ENCODE measurements at regions not wholly inside any gene's neighbourhood (a gene's known extent, or its start where the extent isn't known, plus 50 kb on each side); places are given as distances from the start of the nearest gene placed in this dataset.

DNA sequence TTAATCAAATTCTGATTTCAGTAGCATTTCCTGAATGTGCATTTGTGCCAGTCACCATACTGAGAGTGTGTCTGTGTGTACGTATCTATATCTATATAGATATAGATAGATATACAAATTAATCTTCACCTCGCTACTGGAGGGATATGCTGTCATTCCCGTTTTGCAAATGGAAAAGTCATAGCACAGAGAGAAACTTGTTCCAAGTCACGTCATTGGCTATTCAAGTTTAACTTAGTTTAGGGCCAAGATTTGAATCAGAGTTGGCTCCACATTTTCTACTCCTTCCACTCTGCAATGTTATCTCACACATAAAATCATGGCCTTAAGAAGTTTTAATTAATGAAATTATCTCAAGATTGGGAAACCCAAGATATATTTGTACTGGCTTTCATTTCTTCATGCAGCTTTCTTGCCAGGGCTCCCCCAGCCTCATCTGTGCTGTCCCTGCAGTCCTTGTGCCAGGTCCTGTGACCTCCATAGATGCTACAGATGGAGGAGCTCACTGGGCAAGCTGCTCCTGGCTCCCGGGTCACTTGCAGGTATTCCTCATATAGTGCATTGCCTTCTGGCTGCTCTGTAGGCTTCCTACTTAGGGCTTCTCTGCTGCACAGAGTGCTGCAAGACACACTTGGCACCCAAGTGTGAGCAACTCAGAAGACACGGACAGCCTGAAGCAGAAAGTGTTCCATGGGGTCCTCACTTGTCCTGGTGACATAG lies 245.8 kb downstream of the KCNS3 start:
- Histone ChIP-seq H3K36me3 (ENCODE audit: control insufficient read depth in 2 of 2, insufficient read depth in 2 of 2, low read length in 1 of 2) (no peaks in the 10 kb centered on the region), H3K9ac (ENCODE audit: control insufficient read depth, insufficient read depth, low read length) (no peak overlapping the region), H4K20me1 (ENCODE audit: control insufficient read depth, insufficient read depth) (no peaks in the 10 kb centered on the region), H3K4me3 (no peak overlapping the region), H3K79me2 (ENCODE audit: control insufficient read depth, insufficient read depth, low read length) (no peaks in the 10 kb centered on the region), H3K4me1 (ENCODE audit: control insufficient read depth, insufficient read depth, low read length) (no peaks in the 10 kb centered on the region), H3K9me3 (replicated peaks; ENCODE audit: control insufficient read depth, insufficient read depth, low read length) (no peaks in the 10 kb centered on the region), H3K4me2 (ENCODE audit: control insufficient read depth, insufficient read depth) (no peak overlapping the region), H2AFZ (ENCODE audit: control insufficient read depth, low read depth, low read length) (no peak overlapping the region), H3K27me3 (replicated peaks in 1 of 2; ENCODE audit: control insufficient read depth in 2 of 2, insufficient read depth in 2 of 2, low read length in 1 of 2) (no peaks in the 10 kb centered on the region; a peak in 1 of 4 replicates), H3K27ac (ENCODE audit: control insufficient read depth, insufficient read depth) (no peak overlapping the region)
- SMC1A ChIA-PET (ENCODE audit: uncharacterized antibody, unreplicated experiment) = no interaction called here
- FAIRE-seq (no peak), DNase-seq (ENCODE audit: low read depth, low spot score) (no peak), ATAC-seq (no peak)
- WGBS (ENCODE audit: insufficient coverage, insufficient replicate concordance, low lambda C conversion rate, missing lambda C conversion rate) = 10% methylated on average over 6 of the region's 6 CpGs
- in situ Hi-C loops (cut with MboI) (no loop called here), intact Hi-C loops (cut with micrococcal nuclease; ENCODE audit: unreplicated experiment) (no loop called here)
- POLR2A ChIA-PET = no interaction called here
- CTCF ChIA-PET = no interaction called here
- BruUV-seq (replicated peaks) = no TSS peak
- RAD21 ChIA-PET (ENCODE audit: unreplicated experiment) = no interaction called here
- TF ChIP-seq SREBF1 (IDR thresholded peaks at IDR 0.05; ENCODE audit: low read length) (no peak), NBN (IDR thresholded peaks at IDR 0.05) (no peak), CHD1 (IDR thresholded peaks at IDR 0.05; ENCODE audit: low read depth, low read length) (no peak), NFXL1 (IDR thresholded peaks at IDR 0.05; ENCODE audit: borderline replicate concordance) (no peak), FOXM1 (IDR thresholded peaks at IDR 0.05; ENCODE audit: low read depth, low read length) (no peak), ZBTB11 (CRISPR knock-in tag; IDR thresholded peaks at IDR 0.05) (no peak), USF1 (IDR thresholded peaks at IDR 0.05; ENCODE audit: borderline replicate concordance, extremely low read length, insufficient read depth, low read depth, low read length) (no peak), TCF3 (IDR thresholded peaks at IDR 0.05; ENCODE audit: borderline replicate concordance, insufficient read depth, low read depth, low read length) (no peak), ZNF384 (IDR thresholded peaks at IDR 0.05; ENCODE audit: borderline replicate concordance, low read depth, low read length) (no peak)
- TF ChIP-seq, protein P1, sequence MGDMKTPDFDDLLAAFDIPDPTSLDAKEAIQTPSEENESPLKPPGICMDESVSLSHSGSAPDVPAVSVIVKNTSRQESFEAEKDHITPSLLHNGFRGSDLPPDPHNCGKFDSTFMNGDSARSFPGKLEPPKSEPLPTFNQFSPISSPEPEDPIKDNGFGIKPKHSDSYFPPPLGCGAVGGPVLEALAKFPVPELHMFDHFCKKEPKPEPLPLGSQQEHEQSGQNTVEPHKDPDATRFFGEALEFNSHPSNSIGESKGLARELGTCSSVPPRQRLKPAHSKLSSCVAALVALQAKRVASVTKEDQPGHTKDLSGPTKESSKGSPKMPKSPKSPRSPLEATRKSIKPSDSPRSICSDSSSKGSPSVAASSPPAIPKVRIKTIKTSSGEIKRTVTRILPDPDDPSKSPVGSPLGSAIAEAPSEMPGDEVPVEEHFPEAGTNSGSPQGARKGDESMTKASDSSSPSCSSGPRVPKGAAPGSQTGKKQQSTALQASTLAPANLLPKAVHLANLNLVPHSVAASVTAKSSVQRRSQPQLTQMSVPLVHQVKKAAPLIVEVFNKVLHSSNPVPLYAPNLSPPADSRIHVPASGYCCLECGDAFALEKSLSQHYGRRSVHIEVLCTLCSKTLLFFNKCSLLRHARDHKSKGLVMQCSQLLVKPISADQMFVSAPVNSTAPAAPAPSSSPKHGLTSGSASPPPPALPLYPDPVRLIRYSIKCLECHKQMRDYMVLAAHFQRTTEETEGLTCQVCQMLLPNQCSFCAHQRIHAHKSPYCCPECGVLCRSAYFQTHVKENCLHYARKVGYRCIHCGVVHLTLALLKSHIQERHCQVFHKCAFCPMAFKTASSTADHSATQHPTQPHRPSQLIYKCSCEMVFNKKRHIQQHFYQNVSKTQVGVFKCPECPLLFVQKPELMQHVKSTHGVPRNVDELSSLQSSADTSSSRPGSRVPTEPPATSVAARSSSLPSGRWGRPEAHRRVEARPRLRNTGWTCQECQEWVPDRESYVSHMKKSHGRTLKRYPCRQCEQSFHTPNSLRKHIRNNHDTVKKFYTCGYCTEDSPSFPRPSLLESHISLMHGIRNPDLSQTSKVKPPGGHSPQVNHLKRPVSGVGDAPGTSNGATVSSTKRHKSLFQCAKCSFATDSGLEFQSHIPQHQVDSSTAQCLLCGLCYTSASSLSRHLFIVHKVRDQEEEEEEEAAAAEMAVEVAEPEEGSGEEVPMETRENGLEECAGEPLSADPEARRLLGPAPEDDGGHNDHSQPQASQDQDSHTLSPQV (IDR thresholded peaks at IDR 0.05) = no peak
- TF ChIP-seq, protein P2, sequence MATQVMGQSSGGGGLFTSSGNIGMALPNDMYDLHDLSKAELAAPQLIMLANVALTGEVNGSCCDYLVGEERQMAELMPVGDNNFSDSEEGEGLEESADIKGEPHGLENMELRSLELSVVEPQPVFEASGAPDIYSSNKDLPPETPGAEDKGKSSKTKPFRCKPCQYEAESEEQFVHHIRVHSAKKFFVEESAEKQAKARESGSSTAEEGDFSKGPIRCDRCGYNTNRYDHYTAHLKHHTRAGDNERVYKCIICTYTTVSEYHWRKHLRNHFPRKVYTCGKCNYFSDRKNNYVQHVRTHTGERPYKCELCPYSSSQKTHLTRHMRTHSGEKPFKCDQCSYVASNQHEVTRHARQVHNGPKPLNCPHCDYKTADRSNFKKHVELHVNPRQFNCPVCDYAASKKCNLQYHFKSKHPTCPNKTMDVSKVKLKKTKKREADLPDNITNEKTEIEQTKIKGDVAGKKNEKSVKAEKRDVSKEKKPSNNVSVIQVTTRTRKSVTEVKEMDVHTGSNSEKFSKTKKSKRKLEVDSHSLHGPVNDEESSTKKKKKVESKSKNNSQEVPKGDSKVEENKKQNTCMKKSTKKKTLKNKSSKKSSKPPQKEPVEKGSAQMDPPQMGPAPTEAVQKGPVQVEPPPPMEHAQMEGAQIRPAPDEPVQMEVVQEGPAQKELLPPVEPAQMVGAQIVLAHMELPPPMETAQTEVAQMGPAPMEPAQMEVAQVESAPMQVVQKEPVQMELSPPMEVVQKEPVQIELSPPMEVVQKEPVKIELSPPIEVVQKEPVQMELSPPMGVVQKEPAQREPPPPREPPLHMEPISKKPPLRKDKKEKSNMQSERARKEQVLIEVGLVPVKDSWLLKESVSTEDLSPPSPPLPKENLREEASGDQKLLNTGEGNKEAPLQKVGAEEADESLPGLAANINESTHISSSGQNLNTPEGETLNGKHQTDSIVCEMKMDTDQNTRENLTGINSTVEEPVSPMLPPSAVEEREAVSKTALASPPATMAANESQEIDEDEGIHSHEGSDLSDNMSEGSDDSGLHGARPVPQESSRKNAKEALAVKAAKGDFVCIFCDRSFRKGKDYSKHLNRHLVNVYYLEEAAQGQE (IDR thresholded peaks at IDR 0.05; ENCODE audit: low read depth, low read length) = no peak
